H1 (cell line): ENCODE measurements at regions not wholly inside any gene's neighbourhood (a gene's known extent, or its start where the extent isn't known, plus 50 kb on each side); places are given as distances from the start of the nearest gene placed in this dataset.

Source experiments
- CHD1 ChIP-seq: IDR thresholded peaks from 2 replicates; pipeline ENCODE4 v1.6.1; 2012; ENCODE audit warnings: low read depth, low read length, improper control_type of control experiment
- CHD7 ChIP-seq: fragments of 300-600 bp; sonication (generic); IDR thresholded peaks from 2 replicates; pipeline ENCODE4 v1.7.1; 2012; ENCODE audit warnings: low read length, moderate library complexity, mild to moderate bottlenecking, inconsistent platforms; ENCODE audit not compliant: insufficient replicate concordance
- EZH2 ChIP-seq: fragments of 200-600 bp; sonication (generic); IDR thresholded peaks from 2 replicates; pipeline ENCODE4 v1.7.1; 2012; ENCODE audit warnings: low read depth, mild to moderate bottlenecking, moderate library complexity, low read length, inconsistent platforms; ENCODE audit not compliant: severe bottlenecking
- FOSL1 ChIP-seq: IDR thresholded peaks from 2 replicates; pipeline ENCODE4 v1.6.1; 2011; ENCODE audit warnings: mild to moderate bottlenecking, low read depth, low read length, moderate library complexity; ENCODE audit not compliant: insufficient read depth
- JUN ChIP-seq: IDR thresholded peaks from 2 replicates; pipeline ENCODE4 v1.6.1; 2011; ENCODE audit warnings: low read depth, mild to moderate bottlenecking, improper control_type of control experiment, low read length
- MAX ChIP-seq: IDR thresholded peaks from 2 replicates; pipeline ENCODE4 v1.6.1; 2012; ENCODE audit warnings: inconsistent platforms
- POLR2AphosphoS5 ChIP-seq: IDR thresholded peaks from 2 replicates; pipeline ENCODE4 v1.6.1; 2011; ENCODE audit warnings: low read depth, low read length
- RXRA ChIP-seq: IDR thresholded peaks from 2 replicates; pipeline ENCODE4 v1.6.1; 2011; ENCODE audit warnings: low read depth, mild to moderate bottlenecking, low read length, moderate library complexity; ENCODE audit not compliant: insufficient read depth
- SIN3A ChIP-seq, 2 experiments: IDR thresholded peaks in 1 of 2; conservative IDR thresholded peaks in 1 of 2; 2 replicates each; pipeline ENCODE4 v1.6.1; 2011 to 2012; ENCODE audit warnings: low read length in 2 of 2, improper control_type of control experiment in 1 of 2, low read depth in 1 of 2, mild to moderate bottlenecking in 1 of 2
- TEAD4 ChIP-seq: IDR thresholded peaks from 2 replicates; pipeline ENCODE4 v1.6.1; 2012; ENCODE audit warnings: low read depth, low read length, inconsistent platforms, mixed read lengths
- USF2 ChIP-seq: IDR thresholded peaks from 2 replicates; pipeline ENCODE4 v1.6.1; 2011; ENCODE audit warnings: low read length, improper control_type of control experiment

GRCh38 chr4:36547383-36547782, 266.0 kb downstream of the DTHD1 start (continued):
- TF ChIP-seq CHD7 (no peak), EZH2 (no peak), CHD1 (no peak), POLR2AphosphoS5 (no peak), RXRA (no peak), TEAD4 (no peak), JUN (no peak), MAX (no peak), USF2 (no peak), FOSL1 (no peak), SIN3A (conservative IDR thresholded peaks at IDR 0.05 in 1 of 2, IDR thresholded peaks at IDR 0.05 in 1 of 2; ENCODE audit: low read depth in 1 of 2, low read length in 2 of 2) (no peak)
